Inferior parietal cortex (tissue), 1 donor: ENCODE measurements at regions not wholly inside any gene's neighbourhood (a gene's known extent, or its start where the extent isn't known, plus 50 kb on each side); places are given as distances from the start of the nearest gene placed in this dataset.

Source experiments
- DNase-seq: peaks from one replicate; pipeline ENCODE4 v3.0.0-alpha.2; 2016; ENCODE audit errors: extremely low spot score

- DNase-seq = no peak
Measured at GRCh38 chr16:20259541-20259940, 67.8 kb downstream of the GP2 start.

GRCh38 chr16:20257234-20257633 is 70.1 kb downstream of the GP2 start:
- no peak for DNase-seq

GRCh38 chr16:20255002-20255401 is 72.3 kb downstream of the GP2 start:
- no peak for DNase-seq

DNA sequence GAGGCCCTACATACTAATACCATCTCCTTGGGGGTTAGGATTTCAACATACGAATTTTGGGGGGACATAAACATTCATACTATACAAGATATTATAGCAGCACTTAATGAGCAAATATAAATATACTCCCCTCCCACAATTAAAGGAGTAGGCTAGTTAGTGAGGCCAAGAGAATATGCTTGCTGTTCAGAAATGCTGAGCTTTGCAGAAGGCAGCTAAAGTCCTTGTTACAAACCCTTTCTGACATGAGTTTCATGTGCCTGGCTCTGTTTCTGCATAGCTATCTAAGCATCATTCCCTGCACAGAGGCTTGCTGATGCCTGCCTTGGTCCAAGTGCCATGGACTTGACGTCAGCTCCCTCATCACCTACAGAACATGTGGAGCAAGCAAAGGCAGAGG is 73.5 kb downstream of the GP2 start:
- DNase-seq = no peak

DNA sequence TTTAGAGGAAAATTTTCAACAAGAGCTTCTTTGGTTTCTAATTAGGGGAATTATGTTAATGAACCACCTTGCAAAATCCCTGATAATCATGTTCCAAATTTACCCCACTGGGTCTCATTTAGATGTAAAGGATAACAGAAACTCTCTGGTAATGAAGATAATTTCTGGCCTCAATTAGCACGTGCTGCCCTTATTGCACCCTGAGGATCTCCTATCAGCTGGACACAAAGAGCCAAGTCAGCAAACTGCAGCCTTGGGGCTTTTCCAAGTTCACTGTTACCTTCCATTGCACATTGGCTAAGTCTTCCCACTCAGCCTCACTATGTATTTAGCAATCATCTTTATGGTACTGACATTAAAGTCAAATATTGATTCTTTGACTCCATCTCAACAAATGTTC is 78.1 kb downstream of the GP2 start:
- no peak for DNase-seq

GRCh38 chr16:20247076-20247475 is 80.2 kb downstream of the GP2 start:
- no peak for DNase-seq

- DNase-seq = no peak
Measured at GRCh38 chr16:20243731-20244281, 83.5 kb downstream of the GP2 start.

GRCh38 chr16:20242568-20243255 is 84.6 kb downstream of the GP2 start:
- no peak for DNase-seq

- no peak for DNase-seq
Measured at GRCh38 chr16:20241321-20241720, 86.0 kb downstream of the GP2 start.

- no peak for DNase-seq
Measured at GRCh38 chr16:20236579-20237289, 90.6 kb downstream of the GP2 start.

- DNase-seq = no peak
Measured at GRCh38 chr16:20225228-20225733, 102.0 kb downstream of the GP2 start.

DNA sequence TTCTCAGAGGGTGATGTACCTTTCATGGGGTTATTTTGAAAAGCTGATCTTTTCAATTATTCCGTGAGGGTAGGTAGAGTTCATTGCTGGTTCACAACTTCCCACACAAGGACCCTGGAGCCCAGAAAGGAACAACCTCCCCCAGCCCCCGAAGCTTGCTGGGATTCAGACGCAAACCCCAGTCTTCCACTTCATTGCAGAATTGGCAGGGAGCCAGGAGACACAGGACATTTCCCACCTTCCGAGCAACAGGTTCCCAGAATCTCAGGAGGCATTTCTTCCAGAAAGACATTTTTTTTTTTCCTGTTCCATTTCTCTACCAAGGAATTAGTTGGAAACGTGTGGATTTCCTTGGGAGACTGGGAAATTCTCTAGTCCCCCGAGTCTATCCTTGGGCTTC is 106.1 kb downstream of the GP2 start:
- no peak for DNase-seq

- no peak for DNase-seq
Measured at GRCh38 chr16:20218093-20218492, 109.2 kb downstream of the GP2 start.

DNA sequence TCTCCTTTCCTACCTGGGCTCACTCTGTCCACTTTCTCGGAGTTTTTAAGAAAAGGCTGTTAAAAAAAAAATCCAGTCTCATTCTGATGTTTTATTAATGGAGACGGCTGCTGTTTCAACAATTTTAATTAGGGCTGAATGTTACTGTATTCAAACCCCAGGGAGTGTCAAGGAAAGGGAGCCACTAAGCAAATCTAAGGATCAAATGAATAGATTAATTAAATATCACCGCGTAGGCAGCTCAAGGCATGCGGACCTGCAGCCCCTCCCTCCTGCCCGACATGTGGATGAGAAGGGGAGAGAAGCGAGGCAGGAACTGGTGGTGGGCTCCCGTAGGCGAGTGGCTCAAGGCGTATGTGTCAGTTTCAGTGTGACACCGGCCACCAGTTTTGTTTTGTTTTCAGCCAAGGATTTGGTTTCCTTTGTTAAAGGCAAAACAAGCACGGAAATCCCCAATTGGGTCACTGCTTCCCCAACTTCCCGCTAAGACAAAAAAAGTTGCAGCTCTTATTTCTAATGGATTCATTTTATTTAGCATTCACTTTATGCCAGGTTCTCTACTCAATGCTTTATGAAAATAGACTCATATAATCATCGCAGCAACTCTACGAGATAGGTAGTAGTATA is 110.6 kb downstream of the GP2 start:
- DNase-seq = no peak

GRCh38 chr16:20214401-20214800 is 112.9 kb downstream of the GP2 start:
- DNase-seq = no peak

- no peak for DNase-seq
Measured at GRCh38 chr16:20203272-20203671, 124.0 kb downstream of the GP2 start.

DNA sequence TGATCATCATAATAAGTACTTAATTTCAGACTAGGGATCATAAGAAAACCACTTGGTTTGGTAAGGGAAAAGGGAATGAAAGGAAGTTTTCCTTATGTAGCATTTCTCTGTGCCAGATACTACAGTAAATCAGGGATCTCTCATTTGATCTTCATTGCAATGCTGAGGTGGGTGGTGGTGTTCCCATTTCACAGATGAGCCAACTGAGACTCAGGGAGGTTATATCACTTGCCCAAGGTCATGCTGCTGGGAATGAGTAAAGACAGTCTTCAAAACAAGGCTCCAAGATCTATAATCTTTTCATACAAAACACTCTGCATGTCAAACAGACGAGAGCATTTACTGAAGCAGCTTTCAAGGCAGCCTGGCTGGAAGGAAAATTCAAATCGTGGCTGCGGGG is 124.6 kb downstream of the GP2 start:
- DNase-seq = no peak

GRCh38 chr16:20192801-20193200 is 119.1 kb upstream of the GPR139 start:
- no peak for DNase-seq

GRCh38 chr16:20191566-20191965 is 117.9 kb upstream of the GPR139 start:
- DNase-seq = no peak

DNA sequence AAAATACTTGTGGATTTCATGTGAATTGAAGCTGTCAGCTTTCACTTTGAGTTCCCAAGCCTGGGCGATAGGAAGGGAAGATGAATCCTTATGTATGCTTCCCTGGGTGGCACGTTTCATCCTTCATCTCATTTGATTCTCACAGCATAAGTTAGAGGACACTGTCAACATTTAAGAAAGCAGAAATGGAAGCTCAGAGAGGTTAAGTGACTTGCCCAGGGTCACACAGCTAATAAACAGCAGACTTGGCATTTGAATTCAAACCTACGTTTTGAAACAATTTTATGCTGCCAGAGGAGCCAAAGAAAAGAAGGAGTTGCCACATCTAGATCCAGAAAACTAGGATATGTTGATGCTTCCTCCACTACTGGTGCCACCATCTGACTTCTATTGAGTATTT is 108.3 kb upstream of the GPR139 start:
- no peak for DNase-seq

- no peak for DNase-seq
Measured at GRCh38 chr16:20181416-20181815, 107.7 kb upstream of the GPR139 start.

GRCh38 chr16:20178297-20178696 is 104.6 kb upstream of the GPR139 start:
- no peak for DNase-seq

DNA sequence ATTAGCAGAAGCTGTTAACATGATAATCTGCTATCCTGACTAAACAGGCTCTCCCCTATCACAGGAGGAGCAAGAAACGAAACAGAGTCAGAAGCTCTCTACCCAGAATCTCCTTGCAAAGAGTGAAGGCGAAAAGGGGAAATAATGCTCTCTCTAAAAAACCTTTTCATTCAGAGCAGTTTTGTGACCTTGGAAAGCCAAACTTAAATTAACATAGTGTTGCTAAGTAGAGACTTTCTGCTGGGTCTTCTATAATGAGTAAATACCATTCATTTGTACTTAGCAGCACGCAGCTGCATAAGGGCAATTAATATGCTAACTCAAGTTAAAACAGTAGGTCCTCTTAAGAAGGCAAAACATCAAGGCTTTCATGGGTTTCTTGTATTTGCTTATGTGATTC is 101.7 kb upstream of the GPR139 start:
- DNase-seq = peak; percentile 1
